ENCODE measurements at regions not wholly inside any gene's neighbourhood (a gene's known extent, or its start where the extent isn't known, plus 50 kb on each side); places are given as distances from the start of the nearest gene placed in this dataset.

- H2BK120ac ChIP-seq (ENCODE audit: low read depth, low read length, poor library complexity, severe bottlenecking), result no peak overlapping the region
- no peak overlapping the region for H2AFZ ChIP-seq (ENCODE audit: low read length)
- H3K14ac ChIP-seq (ENCODE audit: insufficient read depth, low read length), result no peak overlapping the region
- DNase-seq, result no peak
- no peak overlapping the region for H3K4ac ChIP-seq (ENCODE audit: low read depth, low read length)
- no CpG with 5 or more reads among the region's 9 CpGs for WGBS (ENCODE audit: extremely low coverage, insufficient read length, low lambda C conversion rate)
- no peak overlapping the region for H4K91ac ChIP-seq (ENCODE audit: insufficient read length, low read depth, low read length)
- H3K23me2 ChIP-seq (ENCODE audit: insufficient read length, low read depth, low read length, poor library complexity, severe bottlenecking), result no peaks in the 10 kb centered on the region
- H2AK5ac ChIP-seq (ENCODE audit: insufficient read length, low read length), result no peak overlapping the region
- H3T11ph ChIP-seq (ENCODE audit: low read length), result no peak overlapping the region
- H3K56ac ChIP-seq (ENCODE audit: insufficient read length, low read depth, low read length), result no peak overlapping the region
- no peak overlapping the region for H3K18ac ChIP-seq (ENCODE audit: insufficient read length, low read depth, low read length)
- H4K8ac ChIP-seq (replicated peaks; ENCODE audit: insufficient read length, low read depth, low read length), result no peak overlapping the region
- no peak overlapping the region for H4K5ac ChIP-seq (ENCODE audit: insufficient read length, low read depth, low read length)
- H3K36me3 Mint-ChIP-seq (ENCODE audit: insufficient read depth in 1 of 3, low read depth in 3 of 3), result no peaks in the 10 kb centered on the region
- no peaks in the 10 kb centered on the region for H3K9me3 Mint-ChIP-seq
- no peaks in the 10 kb centered on the region for H3K27me3 ChIP-seq (ENCODE audit: insufficient read depth, low read length)
- no peak overlapping the region for H3K23ac ChIP-seq (ENCODE audit: insufficient read length, low read depth, low read length)
- no peak overlapping the region for H2BK12ac ChIP-seq (ENCODE audit: insufficient read length, low read depth, low read length)
- no peak overlapping the region for H3K27ac ChIP-seq (ENCODE audit: insufficient read length, low read depth, low read length)
- no peak overlapping the region for H2BK20ac ChIP-seq (ENCODE audit: low read depth, low read length, poor library complexity, severe bottlenecking)
- H3K27ac Mint-ChIP-seq, result peak overlapping the region in 2 of 3 experiments; percentile 11 to 42; a peak in 3 of 7 replicates
- no peaks in the 10 kb centered on the region for H3K4me1 ChIP-seq (ENCODE audit: insufficient read depth, low read length)
- H2BK5ac ChIP-seq (ENCODE audit: insufficient read length, low read length), result no peak overlapping the region
- no peak overlapping the region for H3K4me2 ChIP-seq (ENCODE audit: insufficient read depth, insufficient read length, low read length)
- no peaks in the 10 kb centered on the region for H3K79me1 ChIP-seq (ENCODE audit: insufficient read depth, low read depth, low read length, poor library complexity, severe bottlenecking)
- H3K27me3 Mint-ChIP-seq (ENCODE audit: low read depth), result no peaks in the 10 kb centered on the region; the same call in 1 of the 2 replicates
- peaks cover 2 to 11% of the 10 kb centered on the region in 2 experiments; a peak in 2 of 4 replicates for H3K4me1 Mint-ChIP-seq
- no peak overlapping the region for H2BK15ac ChIP-seq (ENCODE audit: low read depth, low read length)
- no peaks in the 10 kb centered on the region for H3K9me3 ChIP-seq (ENCODE audit: control insufficient read depth, low read depth, low read length)
- H4K20me1 ChIP-seq (ENCODE audit: control insufficient read depth, insufficient read depth, insufficient read length), result no peaks in the 10 kb centered on the region
- no peak overlapping the region for H3K9ac ChIP-seq (ENCODE audit: extremely low read depth, insufficient read length, low read length)
- H3K79me2 ChIP-seq (ENCODE audit: insufficient read depth, low read length), result no peaks in the 10 kb centered on the region
- H3K4me3 Mint-ChIP-seq, result no peak overlapping the region
- TF ChIP-seq CTCF (conservative IDR thresholded peaks at IDR 0.05), result no peak
Observed at GRCh38 chr6:43921039-43921438, 151.0 kb downstream of the VEGFA start.
